Activated CD4-positive, CD25-positive, alpha-beta regulatory T cell treated with anti-CD3 and anti-CD28 coated beads, Interleukin-2, amount 50 U/mL, for 24 hours (primary cell): ENCODE measurements at regions not wholly inside any gene's neighbourhood (a gene's known extent, or its start where the extent isn't known, plus 50 kb on each side); places are given as distances from the start of the nearest gene placed in this dataset.

Experiments used
- ATAC-seq, 2 donors: fragments of 150-1000 bp; cut with Tn5 transposase; one replicate each; pipeline ENCODE4 v1.10.0; 2021; ENCODE audit warnings: mild to moderate bottlenecking in 1 of 2, moderate library complexity in 1 of 2

GRCh38 chr22:46090631-46091201 lies 59.6 kb upstream of the PPARA start:
- no peak for ATAC-seq

GRCh38 chr22:46091277-46091977 lies 58.9 kb upstream of the PPARA start:
- no peak for ATAC-seq

GRCh38 chr22:46092011-46092410 lies 58.3 kb upstream of the PPARA start:
- ATAC-seq, result no peak

- ATAC-seq, result no peak
Observed at GRCh38 chr22:46092670-46093410, 57.5 kb upstream of the PPARA start.

GRCh38 chr22:46093796-46094195 lies 56.5 kb upstream of the PPARA start:
- no peak for ATAC-seq

GRCh38 chr22:46094676-46095075 lies 55.6 kb upstream of the PPARA start:
- ATAC-seq, result no peak

- ATAC-seq, result no peak
Observed at GRCh38 chr22:46096051-46096450, 54.3 kb upstream of the PPARA start.

GRCh38 chr22:46096706-46097230 lies 53.6 kb upstream of the PPARA start:
- ATAC-seq, result no peak

- no peak for ATAC-seq
Observed at GRCh38 chr22:46097268-46097900, 52.9 kb upstream of the PPARA start.

GRCh38 chr22:46098525-46099475 lies 51.5 kb upstream of the PPARA start:
- no peak for ATAC-seq

- ATAC-seq, result no peak
Observed at GRCh38 chr22:46099740-46100139, 50.6 kb upstream of the PPARA start.

GRCh38 chr22:46100401-46101105 lies 49.8 kb upstream of the PPARA start:
- ATAC-seq, result no peak
